Fibroblast of lung (primary cell): ENCODE measurements at regions not wholly inside any gene's neighbourhood (a gene's known extent, or its start where the extent isn't known, plus 50 kb on each side); places are given as distances from the start of the nearest gene placed in this dataset.

Experiments used
- EZH2 ChIP-seq: IDR thresholded peaks from 2 replicates; pipeline ENCODE4 v1.5.1; 2012; ENCODE audit warnings: low read length, control low read depth, mild to moderate bottlenecking; ENCODE audit errors: missing control alignments
- TF ChIP-seq, protein P1 (sequence below), 2 donors: IDR thresholded peaks in 1 of 2; conservative IDR thresholded peaks in 1 of 2; 1 replicate in 1 of 2; 2 replicates in 1 of 2; pipeline ENCODE4 v1.5.1; 2011 to 2012; ENCODE audit warnings: low read length in 2 of 2, control low read depth in 1 of 2, inconsistent platforms in 1 of 2, low read depth in 1 of 2, mild to moderate bottlenecking in 1 of 2

DNA sequence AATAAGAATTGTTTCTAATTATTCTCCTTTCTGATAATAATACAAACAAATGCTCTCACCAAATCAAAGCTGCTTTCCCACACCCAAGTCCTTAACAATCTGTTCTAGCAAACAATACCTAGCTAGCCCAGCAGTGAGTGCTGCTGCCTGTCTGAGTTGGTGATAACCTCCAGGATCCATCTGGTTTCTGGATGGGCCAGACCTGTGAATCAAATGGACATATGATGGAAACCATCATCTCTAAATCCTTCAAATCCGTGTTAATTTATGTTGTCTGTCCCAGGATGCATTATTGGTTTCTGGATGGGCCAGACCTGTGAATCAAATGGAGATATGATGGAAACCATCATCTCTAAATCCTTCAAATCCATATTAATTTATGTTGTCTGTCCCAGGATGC is 1230.0 kb downstream of the AMY1C start:
- no peak for TF ChIP-seq EZH2
- TF ChIP-seq, protein P1, sequence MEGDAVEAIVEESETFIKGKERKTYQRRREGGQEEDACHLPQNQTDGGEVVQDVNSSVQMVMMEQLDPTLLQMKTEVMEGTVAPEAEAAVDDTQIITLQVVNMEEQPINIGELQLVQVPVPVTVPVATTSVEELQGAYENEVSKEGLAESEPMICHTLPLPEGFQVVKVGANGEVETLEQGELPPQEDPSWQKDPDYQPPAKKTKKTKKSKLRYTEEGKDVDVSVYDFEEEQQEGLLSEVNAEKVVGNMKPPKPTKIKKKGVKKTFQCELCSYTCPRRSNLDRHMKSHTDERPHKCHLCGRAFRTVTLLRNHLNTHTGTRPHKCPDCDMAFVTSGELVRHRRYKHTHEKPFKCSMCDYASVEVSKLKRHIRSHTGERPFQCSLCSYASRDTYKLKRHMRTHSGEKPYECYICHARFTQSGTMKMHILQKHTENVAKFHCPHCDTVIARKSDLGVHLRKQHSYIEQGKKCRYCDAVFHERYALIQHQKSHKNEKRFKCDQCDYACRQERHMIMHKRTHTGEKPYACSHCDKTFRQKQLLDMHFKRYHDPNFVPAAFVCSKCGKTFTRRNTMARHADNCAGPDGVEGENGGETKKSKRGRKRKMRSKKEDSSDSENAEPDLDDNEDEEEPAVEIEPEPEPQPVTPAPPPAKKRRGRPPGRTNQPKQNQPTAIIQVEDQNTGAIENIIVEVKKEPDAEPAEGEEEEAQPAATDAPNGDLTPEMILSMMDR (conservative IDR thresholded peaks at IDR 0.05 in 1 of 2, IDR thresholded peaks at IDR 0.05 in 1 of 2; ENCODE audit: low read depth in 1 of 2, low read length in 2 of 2), result no peak
